Left ventricle myocardium superior (tissue), 1 donor: ENCODE measurements at regions not wholly inside any gene's neighbourhood (a gene's known extent, or its start where the extent isn't known, plus 50 kb on each side); places are given as distances from the start of the nearest gene placed in this dataset.
"Not testable (repeated sequence)": the region's sequence is repeated elsewhere in the genome, so short reads cannot be mapped to it uniquely, and the experiment has no call there.

Experiments used
- ATAC-seq: fragments of 200-7000 bp; cut with Tn5 transposase; one replicate; pipeline ENCODE4 v1.9.1; 2020; ENCODE audit warnings: mild to moderate bottlenecking, moderate library complexity
- DNase-seq: peaks from one replicate; pipeline ENCODE4 v3.0.0-alpha.2; 2020
- intact Hi-C: fragments of 100-400 bp; cut with micrococcal nuclease; formaldehyde crosslinking; loops from one replicate; pipeline ENCODE4 v1.11.0; 2022
- donor health status: DM: no; HTN: yes; CAD: no; lungs with severe emphysema.

DNA sequence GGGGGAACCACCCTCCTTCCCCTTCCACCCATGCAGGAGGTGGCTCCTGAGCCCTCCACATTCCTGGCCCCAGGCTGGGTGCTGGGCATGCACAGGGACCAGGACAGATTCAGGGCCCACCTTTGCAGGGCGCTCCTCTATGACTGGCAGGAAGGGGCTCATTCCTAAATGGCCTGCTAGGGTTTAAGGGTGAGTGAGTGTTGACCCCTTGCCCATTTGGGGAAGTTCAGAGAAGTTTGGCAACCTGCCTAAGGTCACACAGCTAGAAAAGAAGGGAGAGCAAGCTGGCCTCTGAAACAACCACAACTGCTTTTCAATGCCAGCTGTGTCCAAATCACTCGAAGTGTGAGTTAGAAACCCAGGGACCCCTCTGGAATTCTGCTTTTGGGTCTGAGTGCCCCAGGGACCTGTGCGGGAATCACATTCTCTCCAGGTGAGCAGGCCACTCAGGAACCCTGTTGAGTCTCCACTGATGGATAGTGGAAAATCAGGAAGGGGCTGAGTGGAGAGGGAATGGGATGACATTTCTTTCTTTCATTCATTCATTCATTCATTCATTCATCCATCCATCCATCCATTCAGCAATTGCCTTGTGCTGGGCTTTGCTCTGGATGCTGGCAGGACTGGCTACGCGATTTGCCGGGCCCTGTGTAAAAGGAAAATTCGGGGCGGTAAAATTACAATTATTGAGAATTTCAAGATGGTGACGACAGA, 191.9 kb downstream of the C9orf50 start:
- DNase-seq = no peak
- ATAC-seq = no peak
- intact Hi-C loops = no loop called here

DNA sequence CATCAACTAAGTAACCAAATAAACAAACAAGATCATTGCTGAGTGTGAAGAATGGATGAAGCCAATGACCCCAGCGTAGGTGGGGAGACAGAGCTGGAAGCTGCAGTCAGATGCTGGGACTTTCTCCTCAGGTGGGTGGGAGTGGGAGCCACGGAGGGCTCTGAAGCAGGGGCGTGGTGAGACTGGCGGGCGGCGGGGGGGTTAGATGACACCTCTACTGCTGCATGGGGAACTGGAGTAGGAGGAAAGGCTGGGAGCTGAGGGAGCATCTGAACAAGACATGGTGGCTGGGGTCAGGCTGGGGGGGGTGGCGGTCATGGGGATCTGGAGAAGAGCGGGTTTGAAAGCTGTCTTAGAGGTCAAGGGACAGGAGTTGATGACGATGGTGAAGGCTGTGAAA, 193.8 kb downstream of the C9orf50 start:
- DNase-seq = no peak
- no peak for ATAC-seq
- intact Hi-C loops = no loop called here

DNA sequence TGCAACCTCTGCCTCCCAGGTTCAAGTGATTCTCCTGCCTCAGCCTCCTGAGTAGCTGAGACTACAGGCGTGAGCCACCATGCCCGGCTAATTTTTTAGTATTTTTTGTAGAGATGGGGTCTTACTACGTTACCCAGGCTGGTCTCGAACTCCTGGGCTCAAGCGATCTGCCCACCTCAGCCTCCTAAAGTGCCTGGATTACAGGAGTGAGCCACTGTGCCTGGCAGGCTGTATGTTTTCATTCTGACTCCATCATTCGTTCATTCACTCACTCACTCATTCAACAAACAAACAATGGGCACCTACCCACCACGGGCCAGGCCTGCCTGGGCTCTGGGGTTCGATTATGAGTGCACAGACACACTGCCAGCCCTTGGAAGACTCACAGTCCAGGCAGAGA, 197.1 kb downstream of the C9orf50 start:
- DNase-seq, ATAC-seq, intact Hi-C loops: not testable (repeated sequence)

DNA sequence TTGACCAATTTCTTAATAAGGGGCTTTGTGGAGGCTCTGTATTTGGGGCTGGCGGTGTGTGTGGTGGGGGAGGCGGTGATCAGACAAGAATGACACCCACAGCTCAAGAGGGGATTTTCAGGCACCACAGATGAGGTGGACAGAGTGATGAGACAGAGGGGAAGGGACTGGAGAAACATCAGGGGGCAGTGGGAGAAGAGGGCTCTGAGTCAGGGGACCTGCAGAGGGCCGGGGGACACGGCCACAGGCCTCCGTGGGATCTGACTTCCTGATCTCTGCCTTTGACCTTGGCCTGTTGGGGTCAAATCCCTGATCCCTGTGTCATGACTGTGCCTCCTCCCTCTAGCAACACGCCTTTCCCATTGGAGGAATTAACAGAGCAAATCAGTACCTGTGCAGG, 197.7 kb downstream of the C9orf50 start:
- ATAC-seq (no peak), DNase-seq (no peak)
- intact Hi-C loops = no loop called here

DNA sequence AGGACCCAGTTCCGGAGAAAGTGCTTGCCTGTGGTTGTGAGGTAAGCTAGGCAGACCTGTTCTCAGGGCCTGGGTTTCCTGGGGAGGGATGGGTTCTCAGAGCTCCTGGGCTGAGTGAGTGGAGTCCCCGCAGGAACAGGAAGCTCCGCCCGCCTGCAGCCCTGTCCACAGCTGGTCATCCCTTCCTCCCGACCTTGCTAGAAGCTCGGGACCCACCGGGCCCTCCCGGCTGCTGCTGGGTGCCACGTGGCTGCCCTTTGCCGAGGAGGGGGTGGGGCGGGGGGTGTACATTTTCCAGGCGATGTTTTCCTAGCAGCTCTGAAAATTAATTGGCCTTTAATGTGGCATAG, 198.1 kb downstream of the C9orf50 start:
- DNase-seq (no peak), ATAC-seq (peak; percentile 49)
- intact Hi-C loops = no loop called here

DNA sequence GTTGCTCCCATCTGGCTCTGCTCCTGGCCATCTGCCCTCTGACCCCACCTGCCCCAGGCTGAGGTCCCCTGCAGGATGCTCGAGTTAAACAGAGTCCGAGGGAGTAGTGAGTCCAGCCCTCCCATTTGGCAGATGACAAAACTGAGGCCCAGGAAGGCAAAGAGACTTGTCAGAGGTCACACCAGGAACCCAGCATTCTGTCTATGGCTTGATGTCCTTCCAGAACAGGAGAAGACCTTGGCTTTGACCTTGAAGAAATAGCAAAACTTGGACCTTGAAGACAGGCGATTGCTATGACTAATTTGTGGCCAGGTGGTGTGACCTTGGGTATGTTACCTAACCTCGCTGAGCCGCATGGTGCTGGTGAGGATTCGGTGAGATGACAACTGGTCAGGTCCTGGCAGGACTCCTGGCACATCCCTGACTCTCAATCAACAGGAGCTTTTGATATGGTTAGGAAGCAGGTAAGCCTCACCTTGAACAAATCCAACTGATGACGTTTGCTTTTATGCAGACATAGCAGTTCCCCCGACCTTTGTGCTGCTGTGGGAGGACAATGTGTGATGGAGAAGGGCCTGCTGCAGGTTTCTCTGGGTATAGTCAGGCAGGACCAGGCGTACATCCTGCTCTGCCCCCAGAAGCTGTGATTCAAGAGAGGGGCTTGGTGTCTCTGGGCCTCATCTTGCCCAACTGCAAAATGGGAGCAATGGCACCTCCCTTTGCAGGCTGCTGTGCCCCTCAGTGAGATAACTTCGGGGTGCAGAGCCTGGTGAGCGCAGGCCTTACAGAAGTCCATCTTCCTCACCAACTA, 198.7 kb downstream of the C9orf50 start:
- intact Hi-C loops = no loop called here
- no peak for ATAC-seq

DNA sequence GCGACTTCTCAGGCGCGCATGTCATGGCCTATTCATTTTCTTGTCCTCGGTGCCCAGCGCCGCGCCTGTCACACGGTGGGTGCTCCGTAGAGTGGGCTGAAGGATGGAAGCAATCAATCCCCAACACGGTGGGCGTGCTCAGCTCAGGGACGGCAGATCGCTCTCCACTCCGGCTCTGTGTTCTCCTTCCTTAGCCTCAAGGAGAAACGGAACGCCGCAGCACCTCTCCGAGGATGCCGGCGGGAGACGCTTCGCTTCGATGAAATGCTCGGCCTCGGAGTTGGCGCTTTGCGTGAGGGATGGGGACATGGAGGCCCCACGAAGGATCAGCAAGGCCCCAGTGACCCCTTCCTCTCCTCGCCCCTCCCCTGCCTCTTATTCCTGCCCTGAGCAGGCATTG, 199.5 kb downstream of the C9orf50 start:
- intact Hi-C loops = no loop called here
- no peak for ATAC-seq
- no peak for DNase-seq

More for the DNA sequence above, 198.7 kb downstream of the C9orf50 start:
- DNase-seq = no peak

DNA sequence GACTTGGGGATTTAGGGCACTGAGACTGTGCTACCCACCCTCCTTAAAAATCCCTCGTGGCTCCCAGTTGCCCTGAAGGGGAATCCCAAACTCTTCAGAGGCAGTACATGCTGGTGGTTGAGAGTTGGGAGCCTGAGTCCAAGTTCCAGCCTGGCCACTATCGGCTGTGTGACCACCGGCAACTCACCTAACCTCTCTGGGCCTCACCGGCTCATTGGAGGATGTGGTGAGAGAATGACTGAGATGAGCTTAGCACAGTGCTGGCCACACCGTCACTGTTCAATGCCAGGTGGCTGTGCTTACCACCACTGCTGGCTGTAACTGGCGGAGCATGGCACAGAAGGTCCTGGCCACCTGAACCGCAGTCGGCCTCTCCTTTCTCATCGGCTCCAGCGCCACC, 200.2 kb downstream of the C9orf50 start:
- intact Hi-C loops = no loop called here
- DNase-seq = no peak
- no peak for ATAC-seq

DNA sequence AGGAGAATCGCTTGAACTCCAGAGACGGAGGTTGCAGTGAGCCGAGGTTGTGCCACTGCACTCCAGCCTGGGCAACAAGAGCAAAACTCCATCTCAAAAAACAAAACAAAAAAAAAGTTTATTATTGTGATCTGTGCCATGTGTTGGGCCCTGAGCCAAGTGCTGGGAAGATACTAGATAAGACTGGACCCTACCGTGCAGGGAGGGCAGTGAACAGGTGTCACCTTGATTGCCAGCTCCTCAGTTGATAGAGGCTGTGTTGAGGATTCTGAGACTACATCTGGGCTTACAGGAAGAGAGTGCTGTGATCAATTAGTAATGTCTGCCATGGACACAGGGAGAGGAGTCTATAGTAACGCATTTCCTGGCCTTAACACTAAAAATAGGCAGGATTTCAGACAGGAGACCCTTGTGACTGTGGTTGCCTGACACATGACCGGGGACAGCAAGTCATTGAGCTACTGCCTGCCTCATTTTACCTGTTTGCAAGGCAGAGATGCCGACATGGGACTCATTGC, 201.5 kb downstream of the C9orf50 start:
- intact Hi-C loops = no loop called here
- no peak for ATAC-seq
- no peak for DNase-seq

DNA sequence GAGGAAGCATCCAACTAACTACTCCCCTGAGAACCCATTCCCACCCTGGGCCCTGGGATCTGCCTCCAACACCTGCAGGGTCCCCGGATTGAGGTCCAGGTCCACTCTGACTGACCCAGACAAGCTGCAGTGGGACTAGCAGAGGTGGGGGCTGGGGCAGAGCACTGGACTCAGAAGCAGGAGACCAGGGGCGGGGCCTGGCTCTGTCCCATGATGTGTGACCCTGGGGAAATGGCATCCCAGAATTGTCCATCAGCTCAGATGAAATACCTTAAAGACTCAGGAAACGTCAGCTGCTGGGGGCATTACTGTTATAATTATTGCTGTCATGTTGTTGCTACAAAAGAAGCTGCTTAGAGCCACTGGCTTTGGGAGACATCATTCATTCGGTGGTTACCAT, 202.4 kb downstream of the C9orf50 start:
- ATAC-seq = no peak
- intact Hi-C loops = no loop called here
- no peak for DNase-seq

DNA sequence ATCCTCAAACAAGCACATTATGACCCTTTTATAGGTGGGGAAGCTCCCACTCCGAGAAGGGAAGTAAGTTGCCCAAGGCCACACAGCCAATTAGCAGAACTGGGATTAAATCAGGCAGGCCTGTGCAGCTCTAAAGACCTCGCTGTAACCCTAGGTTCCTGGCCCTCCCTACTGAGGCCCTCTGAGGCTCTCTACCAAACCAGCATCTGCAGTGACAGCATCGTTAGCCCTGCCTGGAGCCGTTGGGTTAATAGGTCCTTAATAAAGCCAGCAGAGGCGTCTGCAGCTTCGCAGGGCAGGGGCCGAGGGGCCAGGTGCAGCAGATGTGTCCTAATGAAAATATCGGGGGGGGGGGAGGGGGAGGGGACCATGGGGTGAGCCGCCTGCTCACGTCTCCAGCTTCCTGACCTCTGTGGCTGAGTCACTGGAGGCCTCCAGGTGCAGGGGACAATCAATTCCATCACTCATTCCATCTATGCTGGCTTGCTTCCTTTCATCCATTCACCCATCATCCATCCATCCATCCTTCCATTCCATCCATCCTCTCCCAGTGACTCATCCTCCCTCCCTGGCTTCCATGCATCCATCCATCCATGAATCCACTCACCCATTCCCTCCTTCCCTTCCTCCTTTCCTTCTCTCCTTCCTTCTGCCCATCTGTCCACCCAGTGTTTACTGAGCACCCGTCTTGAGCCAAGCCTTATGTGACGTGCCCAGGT, 203.9 kb downstream of the C9orf50 start:
- DNase-seq = no peak
- intact Hi-C loops = no loop called here
- no peak for ATAC-seq

DNA sequence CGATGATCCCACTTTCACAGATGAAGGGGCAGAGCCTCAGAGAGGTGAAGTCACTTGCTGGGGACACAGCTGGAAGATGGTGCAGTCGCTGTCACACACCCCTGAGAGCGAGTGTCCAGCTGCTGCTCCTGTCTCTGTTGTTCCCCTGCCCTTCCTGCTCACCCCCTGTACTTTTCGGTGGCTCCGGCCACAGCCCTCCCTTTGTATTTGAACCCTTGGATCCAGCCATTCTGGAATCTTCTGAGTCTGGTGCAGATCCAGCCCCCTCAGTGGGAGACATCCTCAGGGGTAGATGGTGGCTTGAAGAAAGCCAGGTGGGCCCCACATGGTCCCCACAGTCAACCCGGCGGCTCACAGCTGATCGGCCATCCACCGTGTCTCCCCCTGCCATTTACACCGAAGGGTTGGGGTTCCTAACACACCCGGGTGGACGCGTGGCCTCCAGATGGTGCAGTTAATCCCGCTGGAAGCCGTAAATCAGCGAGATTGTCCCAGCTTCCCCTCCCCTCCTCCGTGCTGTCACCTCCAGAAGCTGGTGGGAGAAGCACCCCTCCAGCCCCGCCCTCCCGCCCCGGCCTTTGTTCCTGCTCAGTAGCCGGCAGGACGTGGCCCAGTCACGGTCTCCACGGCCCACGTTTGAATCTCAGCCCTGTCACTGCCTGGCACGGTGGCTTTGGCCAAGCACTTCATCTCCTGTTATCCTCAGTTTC, 204.8 kb downstream of the C9orf50 start:
- ATAC-seq (no peak), DNase-seq (no peak)
- intact Hi-C loops = no loop called here

DNA sequence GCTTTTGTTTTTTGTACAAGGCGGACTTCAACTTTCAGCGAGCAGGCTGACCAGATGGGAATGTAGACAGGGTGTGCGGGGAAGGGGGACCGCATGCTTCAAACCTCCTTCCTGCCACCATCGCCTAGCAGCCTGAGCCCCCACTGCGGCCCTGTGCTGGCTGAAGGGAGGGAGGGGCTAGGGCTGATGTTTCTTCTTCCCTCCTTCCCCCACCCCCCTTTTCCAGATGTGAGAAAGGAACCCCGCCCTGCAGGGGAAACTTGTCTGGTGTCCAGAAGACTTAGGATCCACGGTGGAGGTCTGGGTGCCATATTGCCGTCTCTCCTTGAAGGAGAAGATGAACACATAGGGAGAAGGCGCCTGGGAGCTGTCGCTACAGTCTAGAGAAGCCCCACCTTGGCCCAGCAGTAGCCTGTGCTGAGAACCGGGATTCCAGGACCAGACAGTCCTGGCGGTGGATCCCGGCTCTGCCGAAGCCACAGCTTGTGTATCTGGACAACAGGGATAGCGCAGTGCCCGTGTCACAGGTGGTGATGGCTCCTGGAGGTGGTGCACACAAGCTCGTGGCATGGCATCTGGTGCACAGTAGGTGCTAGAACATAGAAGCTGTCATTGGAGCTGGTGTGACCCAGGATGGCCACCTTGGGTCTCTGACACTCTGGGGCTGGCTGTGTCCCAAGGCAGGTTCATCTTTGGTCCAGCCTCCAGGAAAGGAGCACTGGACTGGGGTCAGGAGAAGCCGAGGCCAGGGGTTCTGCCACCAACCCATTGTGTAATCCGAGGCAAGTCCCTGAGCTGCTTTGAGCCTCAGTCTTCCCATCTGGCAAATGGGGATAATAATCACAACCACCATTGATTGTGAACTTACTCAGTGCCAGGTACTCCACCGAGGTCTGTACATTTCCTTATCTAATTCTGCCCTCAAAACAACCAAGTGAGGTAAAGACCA, 205.6 kb downstream of the C9orf50 start:
- no peak for DNase-seq
- intact Hi-C loops = no loop called here
- ATAC-seq = no peak

DNA sequence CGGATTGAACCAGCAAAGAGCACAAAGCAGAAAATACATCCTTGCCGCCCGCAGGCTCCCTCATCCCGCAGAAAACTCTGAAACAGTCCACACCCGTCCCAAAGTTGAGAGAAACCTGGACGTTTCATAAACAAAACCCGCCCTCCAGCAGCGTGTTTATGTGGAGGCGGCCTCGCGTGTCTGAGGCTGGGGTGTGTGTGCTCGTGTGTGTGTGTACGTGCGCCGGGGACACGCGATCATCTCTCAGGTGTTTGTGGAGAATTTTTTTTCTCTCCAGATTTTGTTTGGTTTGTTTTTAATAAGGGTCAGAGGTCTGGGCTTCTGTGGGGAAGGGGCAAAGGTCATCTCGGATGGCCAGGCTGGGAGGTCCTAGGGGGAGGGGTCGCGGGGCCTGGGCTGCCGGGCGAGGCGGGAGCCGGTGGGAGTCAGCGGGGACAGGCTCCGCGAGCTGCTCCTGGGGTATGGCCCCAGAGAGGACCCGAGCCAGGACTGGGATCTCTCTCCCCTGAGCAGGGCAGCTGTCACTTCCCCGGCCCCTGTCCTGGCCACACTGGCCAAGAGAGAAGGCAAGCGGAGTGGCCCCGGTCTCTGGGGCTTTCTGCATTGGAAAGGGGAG, 206.4 kb downstream of the C9orf50 start:
- DNase-seq (peak; percentile 58), ATAC-seq (peak; percentile 8)
- intact Hi-C loops = no loop called here

DNA sequence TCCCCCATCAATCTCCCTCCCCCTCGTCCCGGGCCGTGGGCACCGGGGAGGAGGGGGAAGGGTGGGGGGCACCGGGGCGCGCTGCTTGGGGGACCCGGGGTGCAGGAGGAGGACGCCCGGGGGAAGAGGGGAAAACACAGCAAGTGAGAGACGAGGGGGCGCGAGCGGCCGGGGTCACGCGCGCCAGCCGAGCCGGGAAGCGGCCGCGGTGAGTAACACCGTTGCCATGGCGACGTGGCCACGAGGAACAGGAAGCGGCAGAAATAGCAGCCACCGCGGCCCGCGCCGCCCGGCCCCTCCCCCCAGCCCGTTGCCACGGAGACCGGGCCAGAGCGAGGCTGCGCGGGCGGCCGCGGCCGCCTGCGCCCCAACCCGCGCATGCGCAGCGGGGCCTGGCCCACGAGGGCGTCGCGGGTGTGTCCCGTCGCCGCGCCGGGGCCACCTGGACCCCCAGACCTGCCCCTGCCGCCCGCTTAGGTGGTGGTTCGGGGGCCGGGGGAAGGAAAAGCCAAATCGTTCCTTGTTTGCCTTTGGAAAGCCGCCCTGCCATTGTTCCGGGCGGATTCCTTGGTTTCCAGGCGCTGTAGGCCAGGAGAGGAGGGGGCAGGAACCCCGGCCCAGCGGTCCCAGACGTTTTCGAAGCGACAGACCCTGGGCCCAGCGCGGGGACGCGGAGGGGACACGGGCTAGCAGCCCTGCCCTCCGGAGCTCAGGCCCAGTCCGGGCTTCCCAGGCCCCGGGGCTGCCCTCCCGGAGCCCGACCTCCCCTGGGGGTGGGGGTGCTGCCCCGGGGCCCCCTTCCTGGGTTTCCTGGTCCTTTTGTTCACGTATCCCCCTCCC, 207.1 kb downstream of the C9orf50 start:
- intact Hi-C loops = no loop called here
- ATAC-seq (peak; percentile 87), DNase-seq (peak; percentile 100)

DNA sequence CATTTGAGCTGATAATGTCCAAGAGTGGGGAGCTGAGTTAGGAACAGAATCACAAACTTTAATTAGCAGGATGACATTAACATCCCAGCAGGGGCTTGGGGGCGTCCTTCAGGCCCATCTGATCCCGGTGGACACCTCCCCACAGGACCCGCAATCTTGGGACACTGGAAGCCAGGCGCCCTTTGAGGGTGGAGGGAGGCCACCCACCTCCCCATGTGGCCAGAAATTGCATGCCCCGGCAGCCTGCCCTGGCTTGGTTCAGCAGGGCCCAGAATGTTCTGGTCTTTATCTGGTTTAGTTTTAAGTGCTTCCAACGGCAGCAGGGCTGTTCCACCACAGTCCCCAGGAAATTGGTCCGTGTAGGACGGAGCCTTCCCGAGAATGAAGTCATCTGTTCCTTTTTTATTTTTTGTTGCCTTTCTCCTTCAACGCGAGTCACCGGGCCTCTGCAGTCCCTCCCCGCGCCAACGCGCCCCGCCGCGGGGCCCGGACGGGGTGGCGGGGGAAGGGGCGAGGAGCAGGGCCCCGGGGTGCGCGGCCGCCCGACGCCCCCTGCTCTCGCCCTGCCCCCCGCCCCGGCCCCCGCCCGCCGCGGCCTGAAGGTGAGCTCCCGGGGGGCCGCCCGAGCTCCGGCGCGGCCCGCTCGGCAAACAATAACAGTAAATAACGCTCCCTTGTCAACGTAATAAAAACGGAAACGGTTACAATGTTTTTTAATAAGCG, 207.9 kb downstream of the C9orf50 start:
- DNase-seq (peak; percentile 82), ATAC-seq (peak; percentile 66)
- intact Hi-C loops = no loop called here
